Activated T-cell treated with anti-CD3 and anti-CD28 coated beads, Interleukin-2, amount 50 U/mL, for 72 hours (primary cell): ENCODE measurements at regions not wholly inside any gene's neighbourhood (a gene's known extent, or its start where the extent isn't known, plus 50 kb on each side); places are given as distances from the start of the nearest gene placed in this dataset.

Experiments
- ATAC-seq, 2 donors: fragments of 150-1000 bp; cut with Tn5 transposase; replicated peaks in 1 of 2; 2 replicates each; pipeline ENCODE4 v1.10.0; 2021; ENCODE audit warnings: moderate library complexity in 2 of 2, mild to moderate bottlenecking in 1 of 2
- DNase-seq, 2 donors: peaks; one replicate each; pipeline ENCODE4 v3.0.0; 2021 to 2022; ENCODE audit warnings: mixed read lengths in 1 of 2
- H3K27ac Mint-ChIP-seq: one replicate; pipeline ENCODE4 v1.8.0; 2022; ENCODE audit warnings: mild to moderate bottlenecking, moderate library complexity, mixed read lengths
- H3K27me3 Mint-ChIP-seq: one replicate; pipeline ENCODE4 v1.8.0; 2022; ENCODE audit warnings: low read depth, mixed read lengths
- H3K36me3 Mint-ChIP-seq, 2 donors: one replicate each; pipeline ENCODE4 v1.8.0; 2022; ENCODE audit warnings: mixed read lengths in 2 of 2, mild to moderate bottlenecking in 1 of 2; ENCODE audit not compliant: insufficient read depth in 2 of 2
- H3K4me1 Mint-ChIP-seq: one replicate; pipeline ENCODE4 v1.8.0; 2022; ENCODE audit warnings: low read depth, mixed read lengths
- H3K4me3 Mint-ChIP-seq, 2 donors: one replicate each; pipeline ENCODE4 v1.8.0; 2022; ENCODE audit warnings: mild to moderate bottlenecking in 2 of 2, mixed read lengths in 2 of 2, moderate library complexity in 2 of 2
- H3K9me3 Mint-ChIP-seq, 2 donors: one replicate each; pipeline ENCODE4 v1.8.0; 2022; ENCODE audit warnings: mixed read lengths in 2 of 2

- no peak overlapping the region for H3K27ac Mint-ChIP-seq
- H3K36me3 Mint-ChIP-seq, result no peaks in the 10 kb centered on the region
- H3K4me3 Mint-ChIP-seq, result no peak overlapping the region
- no peaks in the 10 kb centered on the region for H3K27me3 Mint-ChIP-seq
- no peaks in the 10 kb centered on the region for H3K4me1 Mint-ChIP-seq
- no peak for DNase-seq
- H3K9me3 Mint-ChIP-seq, result peaks cover 0 to 1% of the 10 kb centered on the region in 2 donors
- ATAC-seq, result no peak
Measured at GRCh38 chr6:120854583-120854982, 479.7 kb downstream of the TBC1D32 start.

GRCh38 chr6:120853489-120853888, 480.8 kb downstream of the TBC1D32 start:
- no peaks in the 10 kb centered on the region for H3K27me3 Mint-ChIP-seq
- H3K36me3 Mint-ChIP-seq, result no peaks in the 10 kb centered on the region
- no peak overlapping the region for H3K4me3 Mint-ChIP-seq
- H3K9me3 Mint-ChIP-seq, result peaks cover 0 to 1% of the 10 kb centered on the region in 2 donors
- H3K4me1 Mint-ChIP-seq, result no peaks in the 10 kb centered on the region
- no peak for DNase-seq
- no peak for ATAC-seq
- H3K27ac Mint-ChIP-seq, result no peak overlapping the region

GRCh38 chr6:120852293-120852849, 481.9 kb downstream of the TBC1D32 start:
- no peak overlapping the region for H3K4me3 Mint-ChIP-seq
- H3K36me3 Mint-ChIP-seq, result no peaks in the 10 kb centered on the region
- no peaks in the 10 kb centered on the region for H3K27me3 Mint-ChIP-seq
- H3K4me1 Mint-ChIP-seq, result no peaks in the 10 kb centered on the region
- ATAC-seq (no peak), DNase-seq (no peak)
- H3K9me3 Mint-ChIP-seq, result peaks cover 0 to 1% of the 10 kb centered on the region in 2 donors
- no peak overlapping the region for H3K27ac Mint-ChIP-seq

- peak; percentile 1 to 5 for DNase-seq
- ATAC-seq, result no peak
- Mint-ChIP-seq H3K4me3 (no peak overlapping the region), H3K27me3 (no peaks in the 10 kb centered on the region), H3K36me3 (no peaks in the 10 kb centered on the region), H3K9me3 (no peaks in the 10 kb centered on the region), H3K27ac (no peak overlapping the region), H3K4me1 (no peaks in the 10 kb centered on the region)
Measured at GRCh38 chr6:120826253-120826652, 508.0 kb downstream of the TBC1D32 start.

- Mint-ChIP-seq H3K4me1 (no peaks in the 10 kb centered on the region), H3K9me3 (peaks cover 4 to 7% of the 10 kb centered on the region in 2 donors), H3K27me3 (no peaks in the 10 kb centered on the region), H3K27ac (no peak overlapping the region), H3K36me3 (no peaks in the 10 kb centered on the region), H3K4me3 (no peak overlapping the region)
- ATAC-seq (no peak), DNase-seq (no peak)
Measured at GRCh38 chr6:120816794-120817193, 517.5 kb downstream of the TBC1D32 start.

- Mint-ChIP-seq H3K4me3 (no peak overlapping the region), H3K27me3 (no peaks in the 10 kb centered on the region), H3K36me3 (no peaks in the 10 kb centered on the region), H3K27ac (no peak overlapping the region), H3K9me3 (peaks cover 3% of the 10 kb centered on the region in 2 donors), H3K4me1 (no peaks in the 10 kb centered on the region)
- no peak for ATAC-seq
- DNase-seq, result no peak
Measured at GRCh38 chr6:120805276-120805675, 529.0 kb downstream of the TBC1D32 start.

- DNase-seq (no peak), ATAC-seq (no peak)
- no peak overlapping the region for H3K4me3 Mint-ChIP-seq
- no peak overlapping the region for H3K27ac Mint-ChIP-seq
- H3K27me3 Mint-ChIP-seq, result no peaks in the 10 kb centered on the region
- peaks cover 3% of the 10 kb centered on the region in 2 donors for H3K9me3 Mint-ChIP-seq
- H3K36me3 Mint-ChIP-seq, result no peaks in the 10 kb centered on the region
- H3K4me1 Mint-ChIP-seq, result no peaks in the 10 kb centered on the region
Measured at GRCh38 chr6:120804612-120805011, 529.7 kb downstream of the TBC1D32 start.

GRCh38 chr6:120786682-120787081, 547.6 kb downstream of the TBC1D32 start:
- H3K27me3 Mint-ChIP-seq, result no peaks in the 10 kb centered on the region
- no peak overlapping the region for H3K4me3 Mint-ChIP-seq
- DNase-seq (no peak), ATAC-seq (no peak)
- H3K4me1 Mint-ChIP-seq, result no peaks in the 10 kb centered on the region
- H3K36me3 Mint-ChIP-seq, result no peaks in the 10 kb centered on the region
- H3K27ac Mint-ChIP-seq, result no peak overlapping the region
- peaks cover 1 to 2% of the 10 kb centered on the region in 2 donors for H3K9me3 Mint-ChIP-seq

GRCh38 chr6:120786256-120786655, 548.0 kb downstream of the TBC1D32 start:
- H3K4me1 Mint-ChIP-seq, result no peaks in the 10 kb centered on the region
- no peak for ATAC-seq
- H3K27ac Mint-ChIP-seq, result no peak overlapping the region

GRCh38 chr6:120785459-120786086, 548.7 kb downstream of the TBC1D32 start:
- Mint-ChIP-seq H3K4me1 (no peaks in the 10 kb centered on the region), H3K9me3 (peaks cover 0 to 1% of the 10 kb centered on the region in 2 donors), H3K27ac (no peak overlapping the region), H3K4me3 (no peak overlapping the region), H3K27me3 (no peaks in the 10 kb centered on the region), H3K36me3 (no peaks in the 10 kb centered on the region)
- no peak for DNase-seq
- ATAC-seq, result no peak

More at GRCh38 chr6:120786256-120786655, 548.0 kb downstream of the TBC1D32 start:
- DNase-seq, result no peak
- Mint-ChIP-seq H3K36me3 (no peaks in the 10 kb centered on the region), H3K4me3 (no peak overlapping the region), H3K9me3 (peaks cover 0 to 1% of the 10 kb centered on the region in 2 donors), H3K27me3 (no peaks in the 10 kb centered on the region)

- ATAC-seq, result no peak
- no peak overlapping the region for H3K4me3 Mint-ChIP-seq
Measured at GRCh38 chr6:120779441-120779840, 554.8 kb downstream of the TBC1D32 start.

GRCh38 chr6:120775698-120776097, 558.6 kb downstream of the TBC1D32 start:
- H3K27me3 Mint-ChIP-seq, result no peaks in the 10 kb centered on the region
- no peak overlapping the region for H3K4me3 Mint-ChIP-seq
- H3K36me3 Mint-ChIP-seq, result no peaks in the 10 kb centered on the region
- no peak for DNase-seq
- H3K27ac Mint-ChIP-seq, result no peak overlapping the region
- peaks cover 0 to 4% of the 10 kb centered on the region in 2 donors for H3K9me3 Mint-ChIP-seq
- no peak for ATAC-seq
- H3K4me1 Mint-ChIP-seq, result no peaks in the 10 kb centered on the region

More at GRCh38 chr6:120779441-120779840, 554.8 kb downstream of the TBC1D32 start:
- peaks cover 0 to 4% of the 10 kb centered on the region in 2 donors for H3K9me3 Mint-ChIP-seq
- H3K27ac Mint-ChIP-seq, result no peak overlapping the region
- no peaks in the 10 kb centered on the region for H3K36me3 Mint-ChIP-seq
- DNase-seq, result no peak
- no peaks in the 10 kb centered on the region for H3K4me1 Mint-ChIP-seq
- H3K27me3 Mint-ChIP-seq, result no peaks in the 10 kb centered on the region

- no peak overlapping the region for H3K4me3 Mint-ChIP-seq
- no peak for DNase-seq
- ATAC-seq, result no peak
- H3K27ac Mint-ChIP-seq, result no peak overlapping the region
- H3K4me1 Mint-ChIP-seq, result no peaks in the 10 kb centered on the region
- H3K27me3 Mint-ChIP-seq, result no peaks in the 10 kb centered on the region
- H3K36me3 Mint-ChIP-seq, result no peaks in the 10 kb centered on the region
- peaks cover 0 to 2% of the 10 kb centered on the region in 2 donors for H3K9me3 Mint-ChIP-seq
Measured at GRCh38 chr6:120774275-120774674, 560.0 kb downstream of the TBC1D32 start.

- no peaks in the 10 kb centered on the region for H3K9me3 Mint-ChIP-seq
- no peak overlapping the region for H3K27ac Mint-ChIP-seq
- no peaks in the 10 kb centered on the region for H3K36me3 Mint-ChIP-seq
- ATAC-seq (no peak), DNase-seq (no peak)
- H3K4me3 Mint-ChIP-seq, result no peak overlapping the region
- H3K27me3 Mint-ChIP-seq, result no peaks in the 10 kb centered on the region
- no peaks in the 10 kb centered on the region for H3K4me1 Mint-ChIP-seq
Measured at GRCh38 chr6:120771019-120771418, 563.3 kb downstream of the TBC1D32 start.
